Ectodermal cell (in vitro differentiated cells): ENCODE measurements at regions not wholly inside any gene's neighbourhood (a gene's known extent, or its start where the extent isn't known, plus 50 kb on each side); places are given as distances from the start of the nearest gene placed in this dataset.

Experiments used
- H3K27ac ChIP-seq: 2 replicates; pipeline ENCODE4 v1.7.0; 2013; ENCODE audit warnings: mild to moderate bottlenecking, low read depth, low read length; ENCODE audit not compliant: insufficient read depth, poor library complexity, severe bottlenecking
- H3K27me3 ChIP-seq: 2 replicates; pipeline ENCODE4 v1.7.0; 2013; ENCODE audit warnings: mild to moderate bottlenecking, low read length; ENCODE audit not compliant: insufficient read depth, control insufficient read depth, poor library complexity, severe bottlenecking
- H3K36me3 ChIP-seq: one replicate; pipeline ENCODE4 v1.7.0; 2013; ENCODE audit warnings: low read length; ENCODE audit not compliant: control insufficient read depth, insufficient read depth
- H3K4me1 ChIP-seq: one replicate; pipeline ENCODE4 v1.7.0; 2013; ENCODE audit warnings: low read length; ENCODE audit not compliant: control insufficient read depth, insufficient read depth
- H3K4me3 ChIP-seq: 2 replicates; pipeline ENCODE4 v1.7.0; 2013; ENCODE audit warnings: low read depth, low read length, control low read depth; ENCODE audit not compliant: insufficient read depth
- H3K9me3 ChIP-seq: 2 replicates; pipeline ENCODE4 v1.7.0; 2013; ENCODE audit warnings: mild to moderate bottlenecking, low read length, moderate library complexity; ENCODE audit not compliant: control insufficient read depth
- WGBS, 2 experiments: methylation state at CpG; one replicate each; pipeline ENCODE4 v1.1.7; 2013; ENCODE audit warnings: missing lambda C conversion rate in 2 of 2; 5-methylcytosine and 5-hydroxymethylcytosine counted together

DNA sequence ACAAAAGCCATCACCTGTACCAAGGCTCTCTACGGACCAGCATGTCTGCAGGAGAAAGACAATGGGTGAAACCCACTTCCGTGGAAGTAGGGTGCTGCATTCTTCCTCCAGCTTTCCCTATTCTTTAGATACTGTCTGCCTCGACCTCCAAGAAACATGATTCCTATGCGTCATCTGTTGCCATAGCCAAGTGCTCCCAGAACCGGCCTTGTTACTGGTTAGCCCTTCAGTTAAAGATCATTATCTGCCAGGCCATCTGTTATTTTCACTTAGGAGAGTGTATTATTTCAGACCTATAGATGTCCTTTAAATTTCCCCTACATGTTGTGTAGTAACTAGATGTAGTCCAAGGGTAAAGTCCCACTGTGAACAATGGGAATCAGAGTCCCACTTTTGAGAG lies 89.0 kb upstream of the KIAA1217 start:
- no peak overlapping the region for H3K4me3 ChIP-seq
- no peaks in the 10 kb centered on the region for H3K36me3 ChIP-seq
- peaks cover 6% of the 10 kb centered on the region for H3K4me1 ChIP-seq
- H3K27me3 ChIP-seq = no peaks in the 10 kb centered on the region
- 94 to 96% methylated on average over 5 of the region's 5 CpGs for WGBS, 2 experiments
- H3K9me3 ChIP-seq = no peaks in the 10 kb centered on the region
- no peak overlapping the region for H3K27ac ChIP-seq

DNA sequence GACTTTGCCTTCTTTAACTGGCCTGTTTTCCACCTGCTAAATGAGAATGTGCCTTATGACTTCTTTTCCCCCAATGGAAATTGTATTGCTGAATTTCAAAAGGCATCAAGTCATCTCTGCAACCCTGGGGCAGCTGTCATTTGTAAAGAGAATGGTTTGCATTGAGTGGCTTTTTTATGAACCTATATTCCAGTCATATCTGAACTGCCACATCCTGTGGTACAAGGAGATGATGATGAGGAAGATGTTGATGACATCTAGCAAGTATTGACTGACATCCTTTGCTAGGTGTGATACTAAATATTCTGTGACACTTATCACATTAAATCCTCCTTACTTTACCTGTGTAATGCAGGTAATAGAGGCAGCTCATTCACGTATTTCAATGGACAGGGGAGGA lies 88.3 kb upstream of the KIAA1217 start:
- H3K9me3 ChIP-seq = no peaks in the 10 kb centered on the region
- peaks cover 6% of the 10 kb centered on the region for H3K4me1 ChIP-seq
- no peaks in the 10 kb centered on the region for H3K27me3 ChIP-seq
- no peak overlapping the region for H3K4me3 ChIP-seq
- H3K27ac ChIP-seq = no peak overlapping the region
- WGBS, 2 experiments = 82 to 91% methylated on average over 1 of the region's 1 CpG
- H3K36me3 ChIP-seq = no peaks in the 10 kb centered on the region

DNA sequence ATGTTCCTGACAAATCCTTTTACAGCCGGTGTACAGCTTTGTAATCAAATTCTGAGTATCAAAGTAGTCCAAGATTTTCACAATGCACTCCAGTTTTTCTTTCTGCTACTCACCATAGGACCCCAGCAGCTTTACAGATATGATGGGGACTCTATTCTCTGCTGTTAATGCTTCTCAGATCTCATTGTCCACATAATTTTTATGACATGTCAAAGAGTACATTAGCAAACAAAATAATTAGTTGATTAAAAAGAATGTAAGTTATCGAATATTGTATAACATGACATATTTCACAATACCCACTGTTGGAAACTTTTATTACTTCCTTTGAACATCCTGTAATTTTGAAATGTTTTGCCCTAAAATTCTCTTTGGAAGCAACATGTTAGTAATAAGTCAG lies 81.4 kb upstream of the KIAA1217 start:
- WGBS, 2 experiments = 95 to 98% methylated on average over 1 to 2 of the region's 2 CpGs

DNA sequence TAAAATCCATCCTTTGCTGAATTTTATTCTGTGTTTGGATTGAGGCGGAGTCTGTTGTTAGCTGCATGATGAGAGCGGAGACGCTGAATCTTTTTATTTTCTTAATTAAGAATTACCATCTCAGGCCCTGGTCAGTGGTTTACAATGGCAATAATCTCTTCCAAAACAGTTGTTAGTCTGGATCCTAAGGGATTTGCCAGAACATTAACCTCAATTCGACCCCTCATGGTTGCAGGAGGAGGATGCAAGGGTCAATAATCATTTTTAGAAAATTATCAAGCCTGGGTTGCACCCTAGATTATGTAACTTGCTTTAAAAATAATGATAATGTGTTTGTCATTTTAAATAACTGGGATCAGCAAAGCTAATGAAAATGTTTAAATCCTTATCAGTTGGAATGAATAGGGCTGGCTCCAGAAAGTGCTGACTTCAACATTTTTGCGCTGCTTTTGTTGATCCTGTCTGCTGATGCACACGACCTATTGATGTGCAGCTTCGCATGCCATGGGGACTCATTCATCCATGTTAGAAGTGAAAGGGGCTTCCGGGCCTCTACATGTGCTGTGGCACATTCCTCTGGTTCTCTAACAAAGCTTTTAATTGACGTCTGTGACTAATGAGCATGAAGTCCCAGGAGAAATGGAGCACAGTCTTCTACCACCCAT lies 80.7 kb upstream of the KIAA1217 start:
- Histone ChIP-seq H3K27ac (no peak overlapping the region), H3K9me3 (no peaks in the 10 kb centered on the region), H3K4me1 (peaks cover 16% of the 10 kb centered on the region), H3K27me3 (no peaks in the 10 kb centered on the region), H3K36me3 (no peaks in the 10 kb centered on the region), H3K4me3 (no peak overlapping the region)
- WGBS, 2 experiments = 69 to 76% methylated on average over 9 of the region's 9 CpGs

More for the DNA sequence above, 81.4 kb upstream of the KIAA1217 start:
- Histone ChIP-seq H3K27ac (no peak overlapping the region), H3K27me3 (no peaks in the 10 kb centered on the region), H3K4me3 (no peak overlapping the region), H3K36me3 (no peaks in the 10 kb centered on the region), H3K4me1 (peaks cover 16% of the 10 kb centered on the region), H3K9me3 (no peaks in the 10 kb centered on the region)

DNA sequence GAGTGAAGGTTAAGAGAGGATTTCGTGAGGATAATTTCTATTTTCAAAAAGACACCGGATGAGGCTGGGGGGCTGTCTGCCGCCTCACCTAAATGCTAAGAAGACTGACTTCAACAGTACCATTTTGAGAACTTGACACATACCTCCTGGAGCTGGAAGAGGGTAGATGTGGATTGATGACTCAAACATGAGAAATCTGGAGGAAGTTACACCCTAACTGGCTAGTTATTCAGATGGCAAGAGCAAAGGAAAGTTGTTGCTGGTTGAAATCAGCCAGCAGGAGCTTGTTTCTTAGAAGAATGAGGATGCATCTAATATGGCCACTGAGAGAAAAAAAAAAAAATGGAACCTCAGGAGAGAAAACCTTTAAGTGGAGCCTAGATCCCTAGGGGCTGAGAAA lies 76.2 kb upstream of the KIAA1217 start:
- H3K4me1 ChIP-seq = peaks cover 14% of the 10 kb centered on the region
- no peaks in the 10 kb centered on the region for H3K36me3 ChIP-seq
- H3K9me3 ChIP-seq = no peaks in the 10 kb centered on the region
- H3K27ac ChIP-seq = no peak overlapping the region
- no peak overlapping the region for H3K4me3 ChIP-seq
- H3K27me3 ChIP-seq = no peaks in the 10 kb centered on the region
- 91 to 94% methylated on average over 3 of the region's 3 CpGs for WGBS, 2 experiments

DNA sequence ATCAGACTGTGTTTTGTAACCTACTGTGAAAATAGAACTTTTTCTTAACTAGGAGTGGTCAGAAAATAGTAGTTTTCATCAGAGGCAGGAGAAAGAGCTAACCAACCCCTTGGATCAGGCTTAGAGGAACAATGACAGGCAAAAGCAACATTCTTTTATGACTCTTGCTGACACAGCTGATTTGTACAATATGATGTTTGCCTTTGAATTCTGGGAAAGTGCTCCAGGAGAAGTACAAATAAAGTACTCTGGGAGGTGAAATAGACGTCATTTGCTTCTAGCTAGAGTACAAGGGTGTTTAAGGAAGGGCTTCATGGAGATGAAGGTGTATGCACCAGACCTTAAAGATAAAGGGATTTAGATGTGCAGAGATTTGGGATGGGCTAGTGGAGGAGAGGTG lies 75.1 kb upstream of the KIAA1217 start:
- Histone ChIP-seq H3K36me3 (no peaks in the 10 kb centered on the region), H3K4me3 (no peak overlapping the region), H3K27me3 (no peaks in the 10 kb centered on the region), H3K27ac (no peak overlapping the region), H3K9me3 (no peaks in the 10 kb centered on the region), H3K4me1 (peaks cover 3% of the 10 kb centered on the region)
- 50 to 52% methylated on average over 1 of the region's 1 CpG for WGBS, 2 experiments

DNA sequence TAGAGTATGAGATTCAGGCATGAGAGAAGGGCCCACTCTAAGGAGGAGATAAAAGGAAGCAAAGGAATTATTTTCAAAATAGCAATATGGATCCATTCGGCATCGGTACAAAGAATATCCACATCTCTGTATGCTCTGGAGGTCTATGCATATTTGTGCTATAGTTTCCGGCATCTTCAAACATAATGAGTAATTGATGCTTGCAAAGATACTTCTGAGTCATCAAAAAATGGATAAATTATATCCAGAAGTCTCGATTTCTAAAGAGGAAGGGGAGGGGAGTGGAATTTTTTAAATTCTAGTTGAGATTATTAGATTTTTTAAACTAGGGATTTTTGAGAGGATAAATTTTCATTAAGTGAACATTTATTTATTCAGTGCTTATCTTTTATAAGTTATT lies 72.9 kb upstream of the KIAA1217 start:
- Histone ChIP-seq H3K27ac (no peak overlapping the region), H3K36me3 (no peaks in the 10 kb centered on the region), H3K27me3 (no peaks in the 10 kb centered on the region), H3K9me3 (no peaks in the 10 kb centered on the region), H3K4me3 (no peak overlapping the region), H3K4me1 (no peaks in the 10 kb centered on the region)
- WGBS, 2 experiments = 80 to 83% methylated on average over 4 of the region's 4 CpGs

DNA sequence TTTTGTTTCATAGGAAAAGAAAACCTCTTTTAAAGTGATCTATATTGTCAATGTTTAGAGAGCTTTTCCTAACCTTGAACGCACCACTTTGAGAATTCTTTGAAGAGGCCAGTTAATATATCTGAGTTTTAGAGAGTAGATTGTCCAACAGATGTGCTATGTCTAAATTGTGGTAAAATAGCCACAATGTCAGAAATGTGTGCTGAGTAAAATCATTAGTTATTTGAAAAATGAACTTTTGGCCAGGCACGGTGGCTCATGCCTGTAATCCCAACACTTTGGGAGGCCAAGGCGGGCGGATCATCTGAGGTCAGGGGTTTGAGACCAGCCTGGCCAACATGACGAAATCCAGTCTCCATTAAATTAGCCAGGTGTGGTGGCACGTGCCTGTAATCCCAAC lies 61.6 kb upstream of the KIAA1217 start:
- H3K4me1 ChIP-seq = no peaks in the 10 kb centered on the region

DNA sequence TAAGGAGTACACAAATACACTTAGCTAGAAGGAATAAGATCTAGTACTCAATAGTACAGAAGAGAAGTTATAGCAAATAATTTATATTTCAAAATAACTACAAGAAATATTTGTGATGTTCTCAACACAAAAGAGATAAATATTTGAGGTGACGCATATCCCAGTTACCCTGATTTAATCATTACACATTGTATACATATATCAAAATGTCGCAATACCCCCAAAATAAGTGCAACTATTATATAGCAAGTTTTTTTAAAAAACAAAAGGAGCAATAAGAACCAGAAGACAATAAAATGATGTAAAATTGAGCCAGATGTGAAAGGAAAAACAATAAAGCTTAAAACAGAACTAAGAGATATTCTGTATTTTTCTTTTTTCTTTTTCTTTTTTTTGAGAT lies 59.3 kb upstream of the KIAA1217 start:
- Histone ChIP-seq H3K36me3 (no peaks in the 10 kb centered on the region), H3K9me3 (no peaks in the 10 kb centered on the region), H3K27me3 (no peaks in the 10 kb centered on the region), H3K27ac (no peak overlapping the region), H3K4me1 (no peaks in the 10 kb centered on the region), H3K4me3 (no peak overlapping the region)
- no CpG with 5 or more reads among the region's 2 CpGs for WGBS, 2 experiments

More for the DNA sequence above, 61.6 kb upstream of the KIAA1217 start:
- H3K27ac ChIP-seq = no peak overlapping the region
- H3K9me3 ChIP-seq = no peaks in the 10 kb centered on the region
- H3K27me3 ChIP-seq = no peaks in the 10 kb centered on the region
- H3K4me3 ChIP-seq = no peak overlapping the region
- H3K36me3 ChIP-seq = no peaks in the 10 kb centered on the region
- WGBS, 2 experiments = 97% methylated on average over 6 of the region's 6 CpGs

DNA sequence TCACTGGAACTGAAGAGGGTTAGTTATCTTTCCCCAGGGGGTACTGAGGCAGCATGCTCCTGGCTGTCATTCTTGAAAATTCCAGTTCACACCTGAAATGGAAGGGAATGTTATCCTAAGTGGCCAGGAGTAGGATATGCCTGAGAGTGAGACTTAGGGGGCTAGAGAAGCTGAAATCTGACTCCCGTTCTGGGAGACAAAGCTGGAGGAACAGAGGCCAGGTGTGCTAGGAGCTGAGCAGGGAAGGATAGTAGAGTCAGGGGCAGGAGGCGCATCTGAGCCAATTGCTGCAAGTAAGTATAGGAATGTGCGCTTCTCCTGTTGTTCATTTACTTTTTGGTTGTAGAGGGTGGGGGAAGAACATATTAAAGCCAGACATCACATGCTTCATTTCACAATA lies 58.1 kb upstream of the KIAA1217 start:
- no peaks in the 10 kb centered on the region for H3K9me3 ChIP-seq
- WGBS, 2 experiments = 81 to 88% methylated on average over 2 to 3 of the region's 3 CpGs
- no peak overlapping the region for H3K4me3 ChIP-seq
- H3K36me3 ChIP-seq = no peaks in the 10 kb centered on the region
- no peak overlapping the region for H3K27ac ChIP-seq
- no peaks in the 10 kb centered on the region for H3K4me1 ChIP-seq
- no peaks in the 10 kb centered on the region for H3K27me3 ChIP-seq

DNA sequence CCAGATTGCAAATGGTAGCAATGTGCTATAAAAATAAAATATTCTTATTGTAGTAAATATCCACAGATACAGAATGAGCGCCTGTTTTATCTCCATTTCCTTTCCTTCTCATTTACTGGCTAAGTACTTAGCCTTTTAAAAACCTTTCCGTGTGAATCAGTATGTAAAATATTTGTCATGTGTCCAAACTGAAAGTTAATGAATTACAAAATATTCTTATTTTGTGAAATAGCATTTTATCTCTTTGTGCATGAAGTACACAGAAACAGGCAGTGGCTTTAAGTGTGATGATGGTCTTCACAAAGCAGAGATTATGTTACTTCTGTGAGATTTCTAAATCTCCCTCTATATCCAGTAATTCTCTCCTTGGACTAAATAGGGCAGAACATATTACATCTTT lies 56.7 kb upstream of the KIAA1217 start:
- 100% methylated on average over 1 of the region's 2 CpGs; no CpG with 5 or more reads in 1 of the 2 experiments for WGBS, 2 experiments
- H3K27ac ChIP-seq = no peak overlapping the region

More for the DNA sequence above, 56.7 kb upstream of the KIAA1217 start:
- Histone ChIP-seq H3K9me3 (no peaks in the 10 kb centered on the region), H3K4me3 (no peak overlapping the region), H3K4me1 (no peaks in the 10 kb centered on the region), H3K36me3 (no peaks in the 10 kb centered on the region), H3K27me3 (no peaks in the 10 kb centered on the region)
